ENCODE measurements at regions not wholly inside any gene's neighbourhood (a gene's known extent, or its start where the extent isn't known, plus 50 kb on each side); places are given as distances from the start of the nearest gene placed in this dataset.
A peak's percentile ranks its signal among the peaks of the same experiment; 100 is the strongest.

DNA sequence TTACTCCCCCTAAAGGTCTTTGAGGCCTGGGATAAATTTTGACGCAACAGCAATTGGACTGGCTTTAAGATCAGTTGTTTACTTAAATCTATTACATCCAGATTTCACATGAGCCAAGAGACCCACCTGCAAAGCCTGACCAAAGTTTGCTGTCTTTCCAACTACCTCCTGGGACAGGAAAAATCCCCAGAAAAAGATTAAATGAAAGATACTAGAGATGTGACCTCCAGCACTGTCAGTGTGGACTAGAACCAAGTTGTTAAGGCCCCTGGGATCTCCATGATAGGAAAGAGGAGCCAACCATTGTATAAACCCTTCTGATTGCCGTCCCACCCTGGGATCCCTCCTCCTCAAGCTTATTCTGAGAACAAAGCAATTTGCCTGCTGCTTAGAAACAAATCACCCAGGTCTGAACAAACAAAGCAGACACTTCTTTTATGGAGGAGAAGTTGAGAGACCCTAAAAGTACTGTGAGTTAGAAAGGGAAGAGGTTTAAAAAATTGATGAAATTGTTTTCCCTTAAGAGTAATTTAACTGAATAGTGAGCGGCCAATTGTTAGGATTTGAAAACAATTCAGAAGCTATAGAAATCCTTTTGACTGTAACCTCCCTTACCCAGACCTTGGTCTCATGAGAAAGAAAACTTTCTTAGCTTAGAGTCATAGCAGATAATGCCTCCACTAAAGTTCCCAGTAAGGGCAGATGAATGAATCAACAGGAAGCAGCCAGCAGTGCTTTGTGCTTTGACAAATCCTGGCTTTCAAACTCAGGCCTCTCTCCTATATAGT is 255.2 kb downstream of the TMEM167A start:
- H2AFZ ChIP-seq (ENCODE audit: low read length): no peak overlapping the region
- no peak overlapping the region for H3K9ac ChIP-seq (ENCODE audit: low read depth, low read length, poor library complexity, severe bottlenecking)
- TF ChIP-seq, protein P1, sequence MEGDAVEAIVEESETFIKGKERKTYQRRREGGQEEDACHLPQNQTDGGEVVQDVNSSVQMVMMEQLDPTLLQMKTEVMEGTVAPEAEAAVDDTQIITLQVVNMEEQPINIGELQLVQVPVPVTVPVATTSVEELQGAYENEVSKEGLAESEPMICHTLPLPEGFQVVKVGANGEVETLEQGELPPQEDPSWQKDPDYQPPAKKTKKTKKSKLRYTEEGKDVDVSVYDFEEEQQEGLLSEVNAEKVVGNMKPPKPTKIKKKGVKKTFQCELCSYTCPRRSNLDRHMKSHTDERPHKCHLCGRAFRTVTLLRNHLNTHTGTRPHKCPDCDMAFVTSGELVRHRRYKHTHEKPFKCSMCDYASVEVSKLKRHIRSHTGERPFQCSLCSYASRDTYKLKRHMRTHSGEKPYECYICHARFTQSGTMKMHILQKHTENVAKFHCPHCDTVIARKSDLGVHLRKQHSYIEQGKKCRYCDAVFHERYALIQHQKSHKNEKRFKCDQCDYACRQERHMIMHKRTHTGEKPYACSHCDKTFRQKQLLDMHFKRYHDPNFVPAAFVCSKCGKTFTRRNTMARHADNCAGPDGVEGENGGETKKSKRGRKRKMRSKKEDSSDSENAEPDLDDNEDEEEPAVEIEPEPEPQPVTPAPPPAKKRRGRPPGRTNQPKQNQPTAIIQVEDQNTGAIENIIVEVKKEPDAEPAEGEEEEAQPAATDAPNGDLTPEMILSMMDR (conservative IDR thresholded peaks at IDR 0.05; ENCODE audit: low read length): no peak
- TF ChIP-seq EZH2phosphoT487 (IDR thresholded peaks at IDR 0.05; ENCODE audit: borderline replicate concordance): no peak
- H3K4me3 ChIP-seq (ENCODE audit: low read length, poor library complexity, severe bottlenecking): no peak overlapping the region
- H3K79me2 ChIP-seq (ENCODE audit: insufficient read depth, low read length): no peaks in the 10 kb centered on the region
- peak overlapping the region; percentile 60 for H3K4me2 ChIP-seq (ENCODE audit: low read depth, low read length, poor library complexity, severe bottlenecking)
- no peaks in the 10 kb centered on the region for H4K20me1 ChIP-seq (ENCODE audit: insufficient read depth, low read length, poor library complexity, severe bottlenecking)
- no peaks in the 10 kb centered on the region for H3F3A ChIP-seq (ENCODE audit: low read depth)
- no peaks in the 10 kb centered on the region for H3K27me3 ChIP-seq (ENCODE audit: insufficient read depth, low read length, poor library complexity, severe bottlenecking)
- no peaks in the 10 kb centered on the region for H3K9me3 ChIP-seq (ENCODE audit: insufficient read depth, low read depth, low read length)
- H3K4me1 ChIP-seq (ENCODE audit: insufficient read depth, low read length, poor library complexity, severe bottlenecking): peaks cover 24% of the 10 kb centered on the region
- H3K9me2 ChIP-seq (replicated peaks; ENCODE audit: low read depth, low read length): no peaks in the 10 kb centered on the region
- H3K36me3 ChIP-seq (ENCODE audit: insufficient read depth, low read length): no peaks in the 10 kb centered on the region

DNA sequence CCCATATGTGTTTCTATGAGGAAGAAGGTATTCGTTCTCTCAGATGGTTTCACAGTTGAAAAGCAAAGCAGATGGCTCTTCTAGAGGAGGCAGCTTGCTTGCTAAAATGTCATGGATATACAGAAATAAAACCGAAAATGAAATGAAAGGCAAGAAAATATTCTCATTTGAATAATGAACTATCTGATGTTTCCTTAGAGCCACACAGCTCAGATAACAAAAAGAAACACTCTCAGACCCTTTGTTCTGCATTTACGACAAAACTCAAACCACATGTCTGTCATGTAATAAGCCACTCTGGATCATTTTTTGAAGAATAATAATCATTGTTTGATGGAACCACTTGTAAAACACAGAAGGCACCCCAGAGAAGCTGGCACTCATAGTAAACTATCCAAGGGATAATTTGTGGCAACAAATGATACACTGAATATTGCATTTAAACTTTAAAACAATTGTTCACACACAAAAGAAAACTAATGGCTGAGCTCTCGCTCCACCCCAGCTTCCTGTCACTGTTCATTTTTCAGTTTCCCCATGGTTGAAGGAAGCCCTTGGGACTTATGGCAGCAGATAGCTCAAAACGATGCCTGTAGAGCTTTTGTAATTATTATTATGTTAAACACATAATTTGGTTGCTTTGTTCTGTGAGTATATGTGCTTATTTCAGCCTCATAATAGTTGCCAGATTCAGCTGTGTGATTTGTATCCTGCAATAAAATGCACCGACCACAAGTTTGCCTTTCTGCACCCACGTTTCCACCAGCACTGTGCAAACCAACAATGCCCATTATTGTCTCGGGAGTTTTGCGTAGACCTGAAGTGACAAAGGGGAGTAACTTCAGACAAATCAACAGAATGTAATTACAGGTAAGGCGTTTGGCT is 256.0 kb downstream of the TMEM167A start:
- no peaks in the 10 kb centered on the region for H3K9me3 ChIP-seq (ENCODE audit: insufficient read depth, low read depth, low read length)
- no peak for TF ChIP-seq EZH2phosphoT487 (IDR thresholded peaks at IDR 0.05; ENCODE audit: borderline replicate concordance)
- TF ChIP-seq, protein P1 (conservative IDR thresholded peaks at IDR 0.05; ENCODE audit: low read length): no peak
- no peak overlapping the region for H3K9ac ChIP-seq (ENCODE audit: low read depth, low read length, poor library complexity, severe bottlenecking)
- no peaks in the 10 kb centered on the region for H3F3A ChIP-seq (ENCODE audit: low read depth)
- no peaks in the 10 kb centered on the region for H4K20me1 ChIP-seq (ENCODE audit: insufficient read depth, low read length, poor library complexity, severe bottlenecking)
- peak overlapping the region; percentile 78 for H2AFZ ChIP-seq (ENCODE audit: low read length)
- no peaks in the 10 kb centered on the region for H3K79me2 ChIP-seq (ENCODE audit: insufficient read depth, low read length)
- H3K9me2 ChIP-seq (replicated peaks; ENCODE audit: low read depth, low read length): no peaks in the 10 kb centered on the region
- H3K4me2 ChIP-seq (ENCODE audit: low read depth, low read length, poor library complexity, severe bottlenecking): peak overlapping the region; percentile 60
- peaks cover 24% of the 10 kb centered on the region for H3K4me1 ChIP-seq (ENCODE audit: insufficient read depth, low read length, poor library complexity, severe bottlenecking)
- peak overlapping the region; percentile 49 for H3K4me3 ChIP-seq (ENCODE audit: low read length, poor library complexity, severe bottlenecking)
- no peaks in the 10 kb centered on the region for H3K36me3 ChIP-seq (ENCODE audit: insufficient read depth, low read length)
- no peaks in the 10 kb centered on the region for H3K27me3 ChIP-seq (ENCODE audit: insufficient read depth, low read length, poor library complexity, severe bottlenecking)

DNA sequence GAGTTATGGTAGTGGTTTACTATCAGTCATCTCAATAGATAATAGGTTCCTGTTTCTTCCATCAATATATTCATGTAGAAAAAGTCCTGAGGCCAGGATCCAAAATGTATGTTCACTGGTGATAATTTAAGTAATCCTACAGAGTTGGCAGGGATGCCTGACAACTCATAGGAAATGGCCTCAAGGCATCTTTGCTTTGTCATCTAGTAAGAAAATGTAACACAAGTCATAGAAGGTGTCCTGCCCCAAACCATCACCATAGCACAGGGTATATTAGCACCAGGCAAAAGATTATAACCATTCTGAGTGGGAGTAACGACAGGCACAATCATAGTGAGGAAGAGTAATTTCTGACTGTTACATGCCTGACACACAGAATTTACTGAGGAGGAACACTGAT is 257.0 kb downstream of the TMEM167A start:
- no peaks in the 10 kb centered on the region for H3K27me3 ChIP-seq (ENCODE audit: insufficient read depth, low read length, poor library complexity, severe bottlenecking)
- H3K9me2 ChIP-seq (replicated peaks; ENCODE audit: low read depth, low read length): no peaks in the 10 kb centered on the region
- no peak for TF ChIP-seq EZH2phosphoT487 (IDR thresholded peaks at IDR 0.05; ENCODE audit: borderline replicate concordance)
- TF ChIP-seq, protein P1 (conservative IDR thresholded peaks at IDR 0.05; ENCODE audit: low read length): no peak
- H3K4me3 ChIP-seq (ENCODE audit: low read length, poor library complexity, severe bottlenecking): no peak overlapping the region
- no peaks in the 10 kb centered on the region for H3K36me3 ChIP-seq (ENCODE audit: insufficient read depth, low read length)
- no peaks in the 10 kb centered on the region for H4K20me1 ChIP-seq (ENCODE audit: insufficient read depth, low read length, poor library complexity, severe bottlenecking)
- no peaks in the 10 kb centered on the region for H3K79me2 ChIP-seq (ENCODE audit: insufficient read depth, low read length)
- no peak overlapping the region for H3K4me2 ChIP-seq (ENCODE audit: low read depth, low read length, poor library complexity, severe bottlenecking)
- H2AFZ ChIP-seq (ENCODE audit: low read length): no peak overlapping the region
- H3K9ac ChIP-seq (ENCODE audit: low read depth, low read length, poor library complexity, severe bottlenecking): no peak overlapping the region
- H3K4me1 ChIP-seq (ENCODE audit: insufficient read depth, low read length, poor library complexity, severe bottlenecking): peaks cover 24% of the 10 kb centered on the region
- no peaks in the 10 kb centered on the region for H3K9me3 ChIP-seq (ENCODE audit: insufficient read depth, low read depth, low read length)
- H3F3A ChIP-seq (ENCODE audit: low read depth): no peaks in the 10 kb centered on the region

All from Loucy (cell line).